H7 (cell line): ENCODE measurements at regions not wholly inside any gene's neighbourhood (a gene's known extent, or its start where the extent isn't known, plus 50 kb on each side); places are given as distances from the start of the nearest gene placed in this dataset.
"Not testable (repeated sequence)": the region's sequence is repeated elsewhere in the genome, so short reads cannot be mapped to it uniquely, and the experiment has no call there.

Experiments used
- DNase-seq: peaks from one replicate; pipeline ENCODE4 v3.0.0; 2012
- H3K27me3 ChIP-seq: 2 replicates; pipeline ENCODE4 v1.6.0; 2011; ENCODE audit warnings: mild to moderate bottlenecking, low read length; ENCODE audit not compliant: control insufficient read depth, insufficient read depth
- H3K36me3 ChIP-seq: replicated peaks from 2 replicates; pipeline ENCODE4 v1.5.1; 2011; ENCODE audit warnings: low read length; ENCODE audit not compliant: control insufficient read depth, insufficient read depth
- H3K4me3 ChIP-seq: 2 replicates; pipeline ENCODE4 v1.5.1; 2011; ENCODE audit warnings: low read depth, mild to moderate bottlenecking, control low read depth, low read length, moderate library complexity; ENCODE audit not compliant: insufficient read depth

DNA sequence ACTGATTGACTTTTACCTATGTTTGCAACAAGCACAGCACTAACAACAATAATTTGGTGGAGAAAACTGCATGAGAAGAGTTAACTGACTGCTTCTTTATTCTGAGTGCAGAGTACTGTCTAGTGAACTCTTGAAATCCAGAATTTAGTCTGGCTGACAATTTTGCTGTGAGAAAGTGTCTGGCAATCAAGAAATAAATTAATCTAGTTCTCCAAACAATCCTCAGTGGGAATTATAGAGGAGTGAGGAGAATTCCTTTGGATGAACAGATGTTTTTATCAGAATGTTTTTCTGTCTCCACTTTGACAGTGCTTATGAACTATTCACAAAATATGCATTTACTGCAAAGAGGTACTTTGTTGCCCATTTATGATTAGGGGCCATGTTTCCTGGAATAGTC is 694.9 kb upstream of the LRRN3 start:
- H3K27me3 ChIP-seq = no peaks in the 10 kb centered on the region
- H3K4me3 ChIP-seq = no peak overlapping the region
- H3K36me3 ChIP-seq = no peaks in the 10 kb centered on the region
- no peak for DNase-seq

DNA sequence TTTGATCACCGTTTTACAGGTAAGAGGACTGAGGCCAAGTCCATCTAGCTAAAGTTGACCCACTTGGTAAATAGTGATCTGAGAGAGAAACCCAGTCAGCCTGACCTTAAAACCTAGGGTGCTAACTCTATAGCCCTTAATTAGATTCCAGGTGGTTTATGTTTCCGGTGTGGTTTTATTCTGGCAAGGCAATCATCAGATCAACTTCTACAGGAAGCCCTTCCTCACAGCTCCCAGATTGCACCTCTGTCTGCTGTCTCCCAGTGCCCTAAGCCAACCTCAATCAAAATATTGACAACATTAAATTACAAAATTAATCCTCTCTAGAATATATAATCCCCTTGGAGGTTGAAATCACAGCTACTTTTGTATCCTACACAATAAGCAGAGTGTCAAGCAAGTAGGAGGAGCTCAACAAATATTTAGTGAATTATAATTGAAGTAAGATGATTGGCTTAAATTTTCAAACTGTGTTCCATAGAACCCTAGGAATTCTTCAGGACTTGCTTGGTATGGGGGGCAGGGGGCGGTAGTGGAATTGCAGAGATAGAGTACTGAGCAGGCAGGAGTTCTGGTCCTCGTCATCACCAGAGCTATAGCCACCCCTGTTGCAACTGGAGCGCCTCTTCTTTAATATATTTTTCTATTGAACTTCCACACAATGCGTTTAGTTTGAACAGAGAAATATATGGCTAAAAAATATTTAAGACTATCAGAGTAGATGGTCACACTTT is 692.8 kb upstream of the LRRN3 start:
- Histone ChIP-seq H3K4me3 (no peak overlapping the region), H3K36me3 (no peaks in the 10 kb centered on the region), H3K27me3 (no peaks in the 10 kb centered on the region)
- DNase-seq = no peak

GRCh38 chr7:110399421-110399820 is 691.5 kb upstream of the LRRN3 start:
- Histone ChIP-seq H3K27me3 (no peaks in the 10 kb centered on the region), H3K36me3 (no peaks in the 10 kb centered on the region), H3K4me3 (no peak overlapping the region)
- no peak for DNase-seq

GRCh38 chr7:110400411-110400810 is 690.5 kb upstream of the LRRN3 start:
- H3K4me3 ChIP-seq = no peak overlapping the region
- DNase-seq = no peak
- no peaks in the 10 kb centered on the region for H3K36me3 ChIP-seq
- no peaks in the 10 kb centered on the region for H3K27me3 ChIP-seq

DNA sequence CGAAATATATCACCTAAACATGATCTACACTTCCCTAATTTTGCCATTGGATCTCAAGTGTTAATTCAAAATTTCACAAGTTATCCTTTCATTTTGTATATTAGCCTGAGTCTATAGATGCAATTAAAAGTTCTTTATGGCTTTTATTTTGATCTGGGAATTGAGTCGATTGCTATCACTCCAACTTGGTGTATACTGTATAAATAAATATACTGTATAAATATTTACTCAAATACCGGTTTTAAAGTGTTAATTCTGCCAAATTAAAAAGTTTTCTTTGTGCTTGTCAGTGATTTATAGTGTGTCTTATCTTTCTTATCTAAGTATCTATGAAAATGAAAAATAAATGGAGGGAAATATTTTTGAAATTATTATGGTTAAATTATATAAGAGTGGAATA is 683.7 kb upstream of the LRRN3 start:
- Histone ChIP-seq H3K27me3 (no peaks in the 10 kb centered on the region), H3K4me3 (no peak overlapping the region), H3K36me3 (no peaks in the 10 kb centered on the region)
- no peak for DNase-seq

DNA sequence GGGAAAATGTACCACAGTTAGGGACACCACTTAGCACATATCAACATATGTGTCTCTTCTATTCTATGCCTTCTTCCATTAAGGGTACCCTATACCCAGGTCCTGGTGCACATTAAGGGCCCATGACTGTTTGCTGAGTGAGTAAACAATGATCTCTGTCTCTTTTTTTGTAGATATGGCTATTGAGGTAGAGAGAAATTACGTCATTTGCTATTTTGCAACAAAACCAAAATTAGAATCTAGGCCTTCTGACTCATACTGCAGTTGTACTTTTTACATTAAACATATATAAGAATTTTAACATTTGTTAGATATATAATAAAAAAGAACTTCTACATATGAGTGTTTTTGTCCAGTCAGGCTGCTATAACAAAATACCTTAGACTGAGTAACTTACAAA is 683.2 kb upstream of the LRRN3 start:
- H3K27me3 ChIP-seq = no peaks in the 10 kb centered on the region
- H3K4me3 ChIP-seq = no peak overlapping the region
- no peaks in the 10 kb centered on the region for H3K36me3 ChIP-seq
- DNase-seq = no peak

GRCh38 chr7:110412614-110413013 is 678.3 kb upstream of the LRRN3 start:
- DNase-seq = no peak
- Histone ChIP-seq H3K36me3 (no peaks in the 10 kb centered on the region), H3K27me3 (no peaks in the 10 kb centered on the region), H3K4me3 (no peak overlapping the region)

DNA sequence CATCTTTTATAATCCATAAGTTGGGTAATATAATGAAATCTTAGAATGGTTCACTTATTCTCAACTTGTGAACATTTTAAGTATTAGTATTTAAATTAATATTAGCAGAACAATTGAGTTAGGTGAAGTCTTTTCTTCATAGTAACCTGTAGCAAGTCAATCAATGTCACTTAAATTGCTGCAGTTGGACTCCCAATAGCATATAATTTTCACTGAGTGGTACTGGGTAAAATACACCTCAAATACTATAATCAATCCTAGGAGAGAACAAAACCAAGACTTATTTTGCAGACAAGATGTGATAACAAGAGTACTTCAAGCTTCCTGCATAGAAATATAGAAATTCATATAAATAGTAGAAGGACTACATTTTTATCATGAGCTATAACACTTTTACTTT is 677.9 kb upstream of the LRRN3 start:
- H3K4me3 ChIP-seq = no peak overlapping the region
- H3K36me3 ChIP-seq = no peaks in the 10 kb centered on the region
- no peak for DNase-seq
- no peaks in the 10 kb centered on the region for H3K27me3 ChIP-seq

DNA sequence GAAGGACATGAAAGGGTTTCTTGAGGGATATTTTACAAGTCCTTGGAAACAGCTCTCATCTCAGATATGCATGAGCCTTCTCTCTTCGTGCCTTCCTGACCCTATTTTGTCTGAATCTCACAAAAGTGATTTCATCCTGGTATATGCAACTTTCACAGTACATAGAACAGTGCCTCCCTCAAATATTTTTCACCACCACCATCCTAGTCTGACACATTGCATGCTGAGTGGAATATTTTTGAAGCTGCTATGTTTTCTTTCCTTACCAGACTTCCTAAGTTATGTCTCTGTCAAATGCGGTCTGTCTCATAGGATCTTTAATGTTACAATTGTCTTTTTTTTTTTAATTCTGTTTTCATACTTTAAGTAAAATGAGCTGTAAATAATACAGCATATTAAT is 673.3 kb upstream of the LRRN3 start:
- Histone ChIP-seq H3K4me3 (no peak overlapping the region), H3K36me3 (no peaks in the 10 kb centered on the region), H3K27me3 (no peaks in the 10 kb centered on the region)
- DNase-seq = no peak

DNA sequence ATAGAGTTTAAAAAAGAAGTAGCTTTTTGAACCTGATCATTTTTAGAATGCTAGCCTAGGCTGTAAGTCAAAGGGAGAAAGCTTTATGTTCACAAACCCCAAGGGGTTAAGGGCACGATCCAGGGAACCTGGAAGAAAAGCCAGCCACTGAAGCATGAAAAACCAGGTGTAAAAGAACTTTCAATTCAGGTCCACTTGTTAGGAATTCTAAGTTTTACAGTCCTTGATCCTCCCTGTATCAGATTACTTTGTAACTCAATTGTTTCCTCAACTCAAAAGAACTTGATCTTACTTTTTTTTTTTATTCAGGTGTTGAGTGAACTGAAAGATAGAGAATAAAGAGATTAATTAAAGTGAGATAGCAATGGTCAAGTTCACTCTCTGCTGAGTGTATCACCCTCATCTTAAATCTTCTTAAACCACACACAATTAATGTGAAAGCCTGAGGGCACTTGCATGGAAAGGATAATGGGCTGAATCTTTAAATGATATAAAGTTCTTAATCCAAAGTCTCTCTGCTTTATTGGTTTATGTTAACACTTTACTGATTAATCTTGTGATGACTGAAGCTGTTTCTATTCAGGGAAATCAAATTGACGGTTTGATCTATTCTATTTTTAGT is 672.2 kb upstream of the LRRN3 start:
- H3K27me3 ChIP-seq = no peaks in the 10 kb centered on the region
- DNase-seq = no peak
- H3K36me3 ChIP-seq = no peaks in the 10 kb centered on the region
- H3K4me3 ChIP-seq = no peak overlapping the region

GRCh38 chr7:110420788-110421187 is 670.1 kb upstream of the LRRN3 start:
- no peaks in the 10 kb centered on the region for H3K27me3 ChIP-seq
- no peaks in the 10 kb centered on the region for H3K36me3 ChIP-seq
- no peak overlapping the region for H3K4me3 ChIP-seq
- no peak for DNase-seq

- no peak for DNase-seq
- H3K4me3 ChIP-seq = no peak overlapping the region
- H3K36me3 ChIP-seq = no peaks in the 10 kb centered on the region
- H3K27me3 ChIP-seq = no peaks in the 10 kb centered on the region
Observed at GRCh38 chr7:110421490-110422241, 669.3 kb upstream of the LRRN3 start.

DNA sequence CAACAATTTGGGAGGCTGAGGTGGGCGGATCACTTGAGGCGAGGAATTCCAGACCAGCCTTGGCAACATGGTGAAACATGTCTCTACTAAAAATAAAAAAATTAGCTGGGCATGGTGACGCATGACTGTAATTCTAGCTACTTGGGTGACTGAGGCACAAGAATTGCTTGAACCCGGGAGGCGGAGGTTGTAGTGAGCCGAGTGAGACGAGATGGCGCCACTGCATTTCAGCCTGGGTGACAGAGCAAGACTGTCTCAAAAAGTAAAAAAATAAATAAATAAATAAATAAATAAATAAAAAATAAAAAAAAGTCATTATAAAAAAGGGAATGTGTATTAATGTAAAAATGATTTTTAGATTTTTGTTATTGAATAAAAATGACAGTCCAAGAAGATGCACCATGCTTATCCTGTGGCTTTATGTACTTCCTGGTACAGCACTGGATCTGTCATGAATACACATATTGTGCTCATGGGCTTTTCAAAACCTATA is 658.8 kb upstream of the LRRN3 start:
- no peaks in the 10 kb centered on the region for H3K36me3 ChIP-seq
- no peak for DNase-seq
- H3K4me3 ChIP-seq = no peak overlapping the region
- H3K27me3 ChIP-seq = no peaks in the 10 kb centered on the region

- H3K36me3 ChIP-seq, H3K27me3 ChIP-seq, H3K4me3 ChIP-seq, DNase-seq: not testable (repeated sequence)
Observed at GRCh38 chr7:110438926-110439325, 652.0 kb upstream of the LRRN3 start.

GRCh38 chr7:110442381-110442837 is 648.5 kb upstream of the LRRN3 start:
- peak; percentile 58 for DNase-seq
- Histone ChIP-seq H3K36me3 (no peaks in the 10 kb centered on the region), H3K27me3 (no peaks in the 10 kb centered on the region), H3K4me3 (no peak overlapping the region)
